NT2/D1 (cell line): ENCODE measurements at regions not wholly inside any gene's neighbourhood (a gene's known extent, or its start where the extent isn't known, plus 50 kb on each side); places are given as distances from the start of the nearest gene placed in this dataset.

ENCODE experiments used
- DNase-seq: peaks from one replicate; pipeline ENCODE4 v3.0.0-alpha.2; 2011; ENCODE audit warnings: low read depth, low spot score
- H3K27me3 ChIP-seq: 2 replicates; pipeline ENCODE4 v1.6.0; 2011; ENCODE audit warnings: mild to moderate bottlenecking; ENCODE audit not compliant: insufficient read length, insufficient read depth
- H3K36me3 ChIP-seq: 2 replicates; pipeline ENCODE4 v1.6.1; 2011; ENCODE audit warnings: mild to moderate bottlenecking, low read length, mixed read lengths; ENCODE audit not compliant: insufficient read depth, insufficient read length
- H3K4me1 ChIP-seq: 2 replicates; pipeline ENCODE4 v1.5.1; 2011; ENCODE audit not compliant: insufficient read depth, insufficient read length
- H3K4me3 ChIP-seq: 2 replicates; pipeline ENCODE4 v1.5.1; 2011; ENCODE audit warnings: low read depth; ENCODE audit not compliant: insufficient read length
- H3K9ac ChIP-seq: 2 replicates; pipeline ENCODE4 v1.6.0; 2011; ENCODE audit warnings: low read depth; ENCODE audit not compliant: insufficient read length
- H3K9me3 ChIP-seq: 2 replicates; pipeline ENCODE4 v1.5.1; 2011; ENCODE audit warnings: mild to moderate bottlenecking, low read length; ENCODE audit not compliant: insufficient read depth
- SUZ12 ChIP-seq: IDR thresholded peaks from 2 replicates; pipeline ENCODE4 v1.6.1; 2011; ENCODE audit not compliant: insufficient read length, insufficient read depth; ENCODE audit errors: extremely low read depth
- YY1 ChIP-seq: IDR thresholded peaks from 2 replicates; pipeline ENCODE4 v1.6.1; 2011; ENCODE audit not compliant: insufficient read length, insufficient read depth
- ZNF274 ChIP-seq: IDR thresholded peaks from 2 replicates; pipeline ENCODE4 v1.6.1; 2011; ENCODE audit warnings: mild to moderate bottlenecking, low read depth, low read length

DNA sequence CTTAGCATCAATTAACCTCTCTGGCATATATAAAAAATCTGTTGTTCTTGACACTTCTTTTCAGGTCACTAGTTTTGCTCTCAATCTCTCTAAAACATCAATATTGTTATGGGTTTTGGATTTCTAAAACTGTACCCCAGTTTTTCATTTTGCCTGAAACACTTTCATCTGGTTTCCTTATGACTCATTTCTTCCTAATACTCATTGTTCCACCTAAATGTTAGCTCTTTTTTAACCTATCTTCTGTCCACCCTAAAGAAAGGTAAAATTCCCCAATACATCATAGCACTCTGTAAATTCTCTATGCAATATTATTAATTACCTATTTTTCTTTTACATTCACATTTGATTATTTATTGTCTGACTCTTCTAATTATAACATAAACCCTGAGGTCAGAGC is 575.5 kb upstream of the NDST4 start:
- H3K4me1 ChIP-seq: no peaks in the 10 kb centered on the region
- H3K9me3 ChIP-seq: no peaks in the 10 kb centered on the region
- TF ChIP-seq SUZ12 (no peak), ZNF274 (no peak), YY1 (no peak)
- DNase-seq: no peak
- H3K36me3 ChIP-seq: no peaks in the 10 kb centered on the region
- H3K27me3 ChIP-seq: no peaks in the 10 kb centered on the region
- no peak overlapping the region for H3K4me3 ChIP-seq
- H3K9ac ChIP-seq: no peak overlapping the region

DNA sequence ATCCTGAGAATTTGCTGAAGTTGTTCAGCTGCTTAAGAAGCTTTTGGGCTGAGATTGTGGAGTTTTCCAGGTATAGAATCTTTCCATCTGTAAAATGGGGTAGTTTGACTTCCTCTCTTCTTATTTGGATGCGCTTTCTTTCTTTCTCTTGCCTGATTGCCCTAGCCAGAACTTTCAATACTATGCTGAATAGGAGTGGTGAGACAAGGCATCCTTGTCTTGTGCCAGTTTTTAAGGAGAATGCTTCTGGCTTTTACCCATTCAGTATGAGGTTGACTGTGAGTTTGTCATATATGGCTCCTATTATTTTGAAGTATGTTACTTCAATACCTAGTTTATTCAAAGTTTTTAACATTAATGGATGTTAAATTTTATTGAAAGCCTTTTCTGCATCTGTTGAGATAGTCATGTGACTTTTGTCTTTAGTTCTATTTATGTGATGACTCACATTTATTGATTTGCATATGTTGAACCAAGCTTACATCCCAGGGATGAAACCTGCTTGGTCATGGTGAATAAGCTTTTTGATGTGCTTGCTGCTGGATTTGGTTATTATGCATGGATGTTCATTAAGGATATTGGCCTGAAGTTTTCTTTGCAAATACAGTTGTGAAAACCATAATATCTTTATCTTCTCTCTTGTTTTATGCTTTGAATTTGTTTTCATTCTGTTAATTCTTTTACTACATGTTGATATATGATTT is 573.8 kb upstream of the NDST4 start:
- Histone ChIP-seq H3K4me3 (no peak overlapping the region), H3K9me3 (no peaks in the 10 kb centered on the region), H3K9ac (no peak overlapping the region), H3K36me3 (no peaks in the 10 kb centered on the region), H3K4me1 (no peaks in the 10 kb centered on the region), H3K27me3 (no peaks in the 10 kb centered on the region)
- DNase-seq: no peak
- TF ChIP-seq YY1 (no peak), SUZ12 (no peak), ZNF274 (no peak)

DNA sequence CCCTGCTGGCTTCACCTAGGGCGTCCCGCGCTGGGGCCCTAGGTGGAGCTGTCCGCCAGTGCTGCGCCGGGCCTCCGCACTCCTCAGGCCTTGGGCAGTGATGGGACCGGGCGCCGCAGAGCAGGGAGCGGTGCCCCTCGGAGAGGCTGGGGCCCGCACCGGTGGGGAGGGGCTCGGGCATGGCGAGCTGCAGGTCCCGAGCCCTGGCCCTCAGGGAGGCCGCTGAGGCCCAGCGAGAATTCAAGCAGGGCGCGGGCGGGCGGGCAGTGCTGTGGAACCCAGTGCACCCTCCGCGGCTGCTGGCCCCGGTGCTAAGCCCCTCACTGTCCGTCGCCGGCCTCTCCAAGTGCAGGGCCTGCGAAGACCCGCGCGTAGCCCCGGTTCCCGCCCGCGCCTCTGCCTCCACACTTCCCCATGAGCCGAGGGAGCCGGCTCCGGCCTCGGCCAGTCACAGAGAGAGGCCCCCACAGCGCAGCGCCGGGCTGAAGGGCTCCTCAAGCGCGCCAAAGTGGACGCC is 565.1 kb upstream of the NDST4 start:
- Histone ChIP-seq H3K36me3 (no peaks in the 10 kb centered on the region), H3K9me3 (no peaks in the 10 kb centered on the region), H3K27me3 (no peaks in the 10 kb centered on the region), H3K9ac (no peak overlapping the region), H3K4me3 (no peak overlapping the region), H3K4me1 (no peaks in the 10 kb centered on the region)
- DNase-seq: no peak
- TF ChIP-seq YY1 (no peak), ZNF274 (no peak), SUZ12 (no peak)

DNA sequence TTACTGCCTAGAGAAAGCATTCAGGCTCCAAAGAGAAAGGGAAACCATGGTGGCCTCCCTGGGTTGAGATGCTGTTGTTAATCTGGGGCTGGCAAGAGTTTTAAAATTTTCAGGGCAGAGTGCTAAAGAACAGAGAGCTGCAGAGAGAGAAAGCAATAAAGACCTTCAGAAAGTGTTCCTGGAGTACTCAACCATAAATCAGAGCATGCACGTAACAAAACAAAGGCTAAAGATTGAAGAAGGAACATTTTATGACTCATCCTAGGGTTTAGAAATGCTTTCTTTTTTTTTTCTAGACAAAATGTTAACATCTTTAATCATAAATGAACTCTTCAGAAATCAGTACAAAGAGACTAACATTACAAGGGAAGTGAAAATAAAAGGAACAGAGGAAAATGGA is 562.3 kb upstream of the NDST4 start:
- no peaks in the 10 kb centered on the region for H3K9me3 ChIP-seq
- H3K36me3 ChIP-seq: no peaks in the 10 kb centered on the region
- TF ChIP-seq ZNF274 (no peak), YY1 (no peak), SUZ12 (no peak)
- no peaks in the 10 kb centered on the region for H3K27me3 ChIP-seq
- H3K4me3 ChIP-seq: no peak overlapping the region
- no peaks in the 10 kb centered on the region for H3K4me1 ChIP-seq
- H3K9ac ChIP-seq: no peak overlapping the region
- DNase-seq: no peak

DNA sequence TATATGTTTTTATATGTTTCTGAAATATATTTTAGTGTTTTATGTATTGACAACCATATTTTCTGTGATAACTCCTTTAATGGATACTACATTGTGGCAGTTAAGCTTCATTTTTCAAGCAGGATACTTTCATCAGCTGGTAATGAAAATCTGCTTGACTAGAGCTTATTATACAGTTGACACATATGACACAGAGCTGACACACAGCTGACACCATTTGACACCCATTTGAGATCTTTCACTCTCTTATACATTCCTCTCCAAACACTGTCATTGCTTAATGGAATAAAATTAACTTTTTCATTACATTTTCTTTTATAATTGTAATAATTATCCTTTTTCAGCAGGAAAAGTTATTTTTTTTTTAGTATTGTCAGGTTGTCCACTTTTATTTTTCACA is 561.1 kb upstream of the NDST4 start:
- Histone ChIP-seq H3K9me3 (no peaks in the 10 kb centered on the region), H3K4me3 (no peak overlapping the region), H3K27me3 (no peaks in the 10 kb centered on the region), H3K9ac (no peak overlapping the region), H3K36me3 (no peaks in the 10 kb centered on the region), H3K4me1 (no peaks in the 10 kb centered on the region)
- no peak for TF ChIP-seq YY1
- TF ChIP-seq SUZ12: no peak
- no peak for TF ChIP-seq ZNF274
- no peak for DNase-seq

DNA sequence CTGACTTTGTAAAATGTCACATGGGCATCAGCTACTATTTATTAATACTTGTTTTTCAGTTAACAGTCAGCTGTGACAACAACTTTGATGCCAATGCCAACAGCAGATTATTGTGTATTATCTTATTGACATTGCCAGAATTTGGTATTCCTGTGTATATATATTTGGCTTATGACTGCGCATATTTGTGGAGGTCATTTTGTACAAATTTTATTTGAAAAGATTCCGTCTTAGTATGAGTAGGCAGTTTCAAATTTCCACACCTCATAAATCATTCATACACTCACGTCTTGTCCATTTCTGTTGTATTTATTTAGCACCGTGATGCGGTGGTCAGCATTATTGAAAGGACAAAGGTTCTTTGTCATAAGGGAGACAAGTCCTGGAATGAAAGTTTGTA is 558.2 kb upstream of the NDST4 start:
- Histone ChIP-seq H3K36me3 (no peaks in the 10 kb centered on the region), H3K4me3 (no peak overlapping the region), H3K9me3 (no peaks in the 10 kb centered on the region), H3K4me1 (no peaks in the 10 kb centered on the region), H3K27me3 (no peaks in the 10 kb centered on the region), H3K9ac (no peak overlapping the region)
- TF ChIP-seq ZNF274: no peak
- TF ChIP-seq YY1: no peak
- no peak for TF ChIP-seq SUZ12
- DNase-seq: no peak

DNA sequence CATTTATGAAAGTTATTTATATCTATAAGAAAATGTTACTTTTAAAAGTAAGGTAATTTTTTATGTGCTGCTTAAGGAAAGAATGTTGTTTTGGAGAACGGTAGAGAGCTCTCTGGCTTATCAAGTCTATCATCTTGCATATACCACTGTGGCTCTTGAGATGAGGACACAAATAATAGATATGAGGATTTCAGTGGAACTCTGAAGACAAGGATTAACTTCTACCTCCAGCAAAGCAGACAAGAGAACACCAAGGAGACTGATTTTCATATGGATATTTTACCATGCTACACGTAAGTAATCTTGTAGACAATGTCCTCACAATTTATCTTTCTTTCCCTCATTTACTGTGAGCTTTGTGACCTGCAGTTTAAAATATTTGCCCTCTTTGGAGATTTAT is 557.5 kb upstream of the NDST4 start:
- Histone ChIP-seq H3K4me1 (no peaks in the 10 kb centered on the region), H3K27me3 (no peaks in the 10 kb centered on the region), H3K9me3 (no peaks in the 10 kb centered on the region), H3K36me3 (no peaks in the 10 kb centered on the region), H3K9ac (no peak overlapping the region), H3K4me3 (no peak overlapping the region)
- no peak for DNase-seq
- TF ChIP-seq SUZ12: no peak
- no peak for TF ChIP-seq ZNF274
- TF ChIP-seq YY1: no peak

DNA sequence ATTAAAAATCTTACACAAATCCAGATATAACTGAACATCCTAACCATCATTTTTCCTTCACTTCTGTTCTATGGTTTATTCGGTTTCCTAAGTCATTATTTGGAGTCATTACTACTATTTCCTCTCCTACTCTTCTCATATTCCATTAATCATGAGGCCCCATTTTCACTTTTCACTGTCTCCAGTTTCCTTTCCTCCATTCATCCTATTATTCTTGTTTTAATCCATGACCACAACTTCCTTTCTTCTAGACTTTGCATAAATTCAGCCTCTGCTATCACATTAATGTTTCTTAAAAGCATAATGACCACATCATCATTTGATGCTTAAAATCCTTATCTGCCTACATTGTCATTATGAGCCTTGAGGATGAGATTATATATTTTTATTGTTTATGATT is 555.0 kb upstream of the NDST4 start:
- no peak for TF ChIP-seq ZNF274
- TF ChIP-seq SUZ12: no peak
- TF ChIP-seq YY1: no peak
- Histone ChIP-seq H3K27me3 (no peaks in the 10 kb centered on the region), H3K4me3 (no peak overlapping the region), H3K9ac (no peak overlapping the region), H3K4me1 (no peaks in the 10 kb centered on the region), H3K9me3 (no peaks in the 10 kb centered on the region), H3K36me3 (no peaks in the 10 kb centered on the region)
- no peak for DNase-seq
